ENCODE measurements at regions not wholly inside any gene's neighbourhood (a gene's known extent, or its start where the extent isn't known, plus 50 kb on each side); places are given as distances from the start of the nearest gene placed in this dataset.

DNA sequence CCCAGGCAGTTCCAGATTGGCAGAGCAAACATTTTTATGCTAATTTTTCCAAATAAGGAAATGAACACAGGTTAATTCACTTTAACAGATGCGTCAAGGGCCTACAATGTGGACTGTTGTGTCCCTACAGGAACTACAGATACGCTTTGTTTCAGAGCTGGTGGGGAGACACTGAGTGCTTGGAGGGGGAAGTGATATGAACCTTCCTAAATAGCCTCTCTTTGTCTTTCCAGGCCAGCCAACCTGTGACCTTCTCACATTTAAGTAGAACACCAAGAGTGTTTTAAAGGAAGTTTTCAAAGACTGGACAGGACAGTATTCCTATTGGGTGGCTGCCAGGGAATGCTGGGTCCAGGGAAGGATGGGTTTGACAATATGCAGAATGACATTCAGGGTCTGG is 141.3 kb downstream of the ZNF664 start:
- TF ChIP-seq, protein P1, sequence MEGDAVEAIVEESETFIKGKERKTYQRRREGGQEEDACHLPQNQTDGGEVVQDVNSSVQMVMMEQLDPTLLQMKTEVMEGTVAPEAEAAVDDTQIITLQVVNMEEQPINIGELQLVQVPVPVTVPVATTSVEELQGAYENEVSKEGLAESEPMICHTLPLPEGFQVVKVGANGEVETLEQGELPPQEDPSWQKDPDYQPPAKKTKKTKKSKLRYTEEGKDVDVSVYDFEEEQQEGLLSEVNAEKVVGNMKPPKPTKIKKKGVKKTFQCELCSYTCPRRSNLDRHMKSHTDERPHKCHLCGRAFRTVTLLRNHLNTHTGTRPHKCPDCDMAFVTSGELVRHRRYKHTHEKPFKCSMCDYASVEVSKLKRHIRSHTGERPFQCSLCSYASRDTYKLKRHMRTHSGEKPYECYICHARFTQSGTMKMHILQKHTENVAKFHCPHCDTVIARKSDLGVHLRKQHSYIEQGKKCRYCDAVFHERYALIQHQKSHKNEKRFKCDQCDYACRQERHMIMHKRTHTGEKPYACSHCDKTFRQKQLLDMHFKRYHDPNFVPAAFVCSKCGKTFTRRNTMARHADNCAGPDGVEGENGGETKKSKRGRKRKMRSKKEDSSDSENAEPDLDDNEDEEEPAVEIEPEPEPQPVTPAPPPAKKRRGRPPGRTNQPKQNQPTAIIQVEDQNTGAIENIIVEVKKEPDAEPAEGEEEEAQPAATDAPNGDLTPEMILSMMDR (IDR thresholded peaks at IDR 0.05; ENCODE audit: control extremely low read depth in 1 of 3, insufficient read depth in 1 of 3, low read depth in 1 of 3, low read length in 3 of 3) = no peak
- TF ChIP-seq ATF2 (IDR thresholded peaks at IDR 0.05; ENCODE audit: low read length) (no peak), EZH2 (IDR thresholded peaks at IDR 0.05; ENCODE audit: low read depth, low read length, severe bottlenecking) (no peak), RNF2 (IDR thresholded peaks at IDR 0.05; ENCODE audit: borderline replicate concordance, low read depth, low read length, missing control alignments, poor library complexity, severe bottlenecking) (no peak), HDAC6 (IDR thresholded peaks at IDR 0.05; ENCODE audit: low read depth, low read length) (no peak), USF2 (IDR thresholded peaks at IDR 0.05; ENCODE audit: low read length) (no peak), RAD21 (IDR thresholded peaks at IDR 0.05 in 1 of 2, conservative IDR thresholded peaks at IDR 0.05 in 1 of 2; ENCODE audit: low read depth in 2 of 2, low read length in 2 of 2) (no peak), TBP (IDR thresholded peaks at IDR 0.05; ENCODE audit: low read depth, low read length) (no peak), ATF3 (IDR thresholded peaks at IDR 0.05; ENCODE audit: insufficient read depth, low read depth, low read length) (no peak), ZNF274 (IDR thresholded peaks at IDR 0.05; ENCODE audit: borderline replicate concordance, extremely low read depth, low read length) (no peak), JUND (IDR thresholded peaks at IDR 0.05; ENCODE audit: low read length) (no peak), BCL11A (IDR thresholded peaks at IDR 0.05; ENCODE audit: low read depth in 2 of 2, low read length in 2 of 2) (no peak), NRF1 (IDR thresholded peaks at IDR 0.05; ENCODE audit: low read depth, low read length) (no peak)
